Stimulated activated CD4-positive, alpha-beta T cell treated with anti-CD3 and anti-CD28 coated beads, Interleukin-2, amount 100 ng/mL, for 4 hours (primary cell): ENCODE measurements at regions not wholly inside any gene's neighbourhood (a gene's known extent, or its start where the extent isn't known, plus 50 kb on each side); places are given as distances from the start of the nearest gene placed in this dataset.
"Not testable (repeated sequence)": the region's sequence is repeated elsewhere in the genome, so short reads cannot be mapped to it uniquely, and the experiment has no call there.

Experiments
- DNase-seq: peaks from one replicate; pipeline ENCODE4 v3.0.0-alpha.2; 2020; ENCODE audit warnings: low read depth

- DNase-seq = no peak
These were observed 633.4 kb upstream of the KCNMB2 start for GRCh38 chr3:177902876-177903275.

GRCh38 chr3:177904621-177905020, 631.6 kb upstream of the KCNMB2 start:
- no peak for DNase-seq

- DNase-seq = no peak
These were observed 630.8 kb upstream of the KCNMB2 start for GRCh38 chr3:177905173-177906125.

- DNase-seq = no peak
These were observed 630.1 kb upstream of the KCNMB2 start for GRCh38 chr3:177906126-177906511.

GRCh38 chr3:177906578-177907229, 629.5 kb upstream of the KCNMB2 start:
- DNase-seq = no peak

GRCh38 chr3:177909530-177909929, 626.7 kb upstream of the KCNMB2 start:
- not testable (repeated sequence) for DNase-seq

- DNase-seq = no peak
These were observed 622.0 kb upstream of the KCNMB2 start for GRCh38 chr3:177914224-177914623.

- no peak for DNase-seq
These were observed 619.8 kb upstream of the KCNMB2 start for GRCh38 chr3:177916461-177916860.

- DNase-seq = no peak
These were observed 618.9 kb upstream of the KCNMB2 start for GRCh38 chr3:177917234-177917861.

GRCh38 chr3:177921153-177921552, 615.1 kb upstream of the KCNMB2 start:
- no peak for DNase-seq

GRCh38 chr3:177924261-177924660, 612.0 kb upstream of the KCNMB2 start:
- DNase-seq = no peak

GRCh38 chr3:177928172-177928873, 607.9 kb upstream of the KCNMB2 start:
- DNase-seq = no peak

GRCh38 chr3:177929310-177929709, 606.9 kb upstream of the KCNMB2 start:
- DNase-seq = no peak

GRCh38 chr3:177930771-177931170, 605.5 kb upstream of the KCNMB2 start:
- no peak for DNase-seq

- no peak for DNase-seq
These were observed 604.9 kb upstream of the KCNMB2 start for GRCh38 chr3:177931346-177931745.

- no peak for DNase-seq
These were observed 603.9 kb upstream of the KCNMB2 start for GRCh38 chr3:177932346-177932745.

- no peak for DNase-seq
These were observed 603.2 kb upstream of the KCNMB2 start for GRCh38 chr3:177932750-177933660.

GRCh38 chr3:177934001-177934891, 602.0 kb upstream of the KCNMB2 start:
- DNase-seq = no peak

GRCh38 chr3:177935047-177935446, 601.2 kb upstream of the KCNMB2 start:
- no peak for DNase-seq

- no peak for DNase-seq
These were observed 599.5 kb upstream of the KCNMB2 start for GRCh38 chr3:177936721-177937120.
